NB4 (cell line): ENCODE measurements at regions not wholly inside any gene's neighbourhood (a gene's known extent, or its start where the extent isn't known, plus 50 kb on each side); places are given as distances from the start of the nearest gene placed in this dataset.

Experiments
- POLR2A ChIP-seq: IDR thresholded peaks from 2 replicates; pipeline ENCODE4 v1.6.1; 2011; ENCODE audit warnings: mild to moderate bottlenecking; ENCODE audit not compliant: insufficient read length; ENCODE audit errors: extremely low read depth
- TF ChIP-seq, protein P1 (sequence below): IDR thresholded peaks from one replicate; pipeline ENCODE4 v1.5.1; 2012; ENCODE audit warnings: low read depth, low read length
- TF ChIP-seq, protein P2 (sequence below): IDR thresholded peaks from 2 replicates; pipeline ENCODE4 v1.6.1; 2011; ENCODE audit warnings: low read depth, low read length

DNA sequence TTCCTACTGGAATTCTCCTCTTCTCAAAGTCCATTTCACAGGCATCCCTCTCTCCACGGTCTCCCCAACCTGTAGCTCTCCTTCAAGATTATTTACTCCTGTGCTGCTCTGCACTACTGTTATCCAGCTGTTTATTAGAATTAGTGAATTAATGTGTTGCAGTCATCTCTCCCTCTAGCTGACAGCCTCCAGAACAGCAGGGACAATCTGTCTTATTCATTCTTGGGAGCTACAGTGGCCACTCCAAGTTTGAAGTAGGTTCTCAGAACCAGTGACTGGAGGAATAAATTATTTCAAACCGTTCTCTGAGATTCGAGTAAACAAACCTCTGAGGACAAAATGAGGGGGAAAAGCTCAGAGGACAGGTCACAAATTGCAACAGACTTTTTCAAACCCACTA lies 330.9 kb downstream of the RRAGC start:
- TF ChIP-seq, protein P1, sequence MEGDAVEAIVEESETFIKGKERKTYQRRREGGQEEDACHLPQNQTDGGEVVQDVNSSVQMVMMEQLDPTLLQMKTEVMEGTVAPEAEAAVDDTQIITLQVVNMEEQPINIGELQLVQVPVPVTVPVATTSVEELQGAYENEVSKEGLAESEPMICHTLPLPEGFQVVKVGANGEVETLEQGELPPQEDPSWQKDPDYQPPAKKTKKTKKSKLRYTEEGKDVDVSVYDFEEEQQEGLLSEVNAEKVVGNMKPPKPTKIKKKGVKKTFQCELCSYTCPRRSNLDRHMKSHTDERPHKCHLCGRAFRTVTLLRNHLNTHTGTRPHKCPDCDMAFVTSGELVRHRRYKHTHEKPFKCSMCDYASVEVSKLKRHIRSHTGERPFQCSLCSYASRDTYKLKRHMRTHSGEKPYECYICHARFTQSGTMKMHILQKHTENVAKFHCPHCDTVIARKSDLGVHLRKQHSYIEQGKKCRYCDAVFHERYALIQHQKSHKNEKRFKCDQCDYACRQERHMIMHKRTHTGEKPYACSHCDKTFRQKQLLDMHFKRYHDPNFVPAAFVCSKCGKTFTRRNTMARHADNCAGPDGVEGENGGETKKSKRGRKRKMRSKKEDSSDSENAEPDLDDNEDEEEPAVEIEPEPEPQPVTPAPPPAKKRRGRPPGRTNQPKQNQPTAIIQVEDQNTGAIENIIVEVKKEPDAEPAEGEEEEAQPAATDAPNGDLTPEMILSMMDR = no peak
- TF ChIP-seq POLR2A = no peak
- TF ChIP-seq, protein P2, sequence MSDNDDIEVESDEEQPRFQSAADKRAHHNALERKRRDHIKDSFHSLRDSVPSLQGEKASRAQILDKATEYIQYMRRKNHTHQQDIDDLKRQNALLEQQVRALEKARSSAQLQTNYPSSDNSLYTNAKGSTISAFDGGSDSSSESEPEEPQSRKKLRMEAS = no peak
